GM10266 (cell line): ENCODE measurements at regions not wholly inside any gene's neighbourhood (a gene's known extent, or its start where the extent isn't known, plus 50 kb on each side); places are given as distances from the start of the nearest gene placed in this dataset.

Source experiments
- DNase-seq: peaks from one replicate; pipeline ENCODE4 v3.0.0; 2012; ENCODE audit errors: extremely low spot score
- CTCF ChIP-seq: IDR thresholded peaks from 2 replicates; pipeline ENCODE4 v1.5.1; 2012; ENCODE audit warnings: mild to moderate bottlenecking, low read depth; ENCODE audit not compliant: control insufficient read depth, insufficient read depth; ENCODE audit errors: missing control alignments

- peak; percentile 72 for DNase-seq
- peak; percentile 86 for TF ChIP-seq CTCF
These were observed 55.1 kb downstream of the CYCS start for GRCh38 chr7:25069900-25070443.

GRCh38 chr7:25068502-25069213 is 56.4 kb downstream of the CYCS start:
- no peak for TF ChIP-seq CTCF
- DNase-seq = no peak

DNA sequence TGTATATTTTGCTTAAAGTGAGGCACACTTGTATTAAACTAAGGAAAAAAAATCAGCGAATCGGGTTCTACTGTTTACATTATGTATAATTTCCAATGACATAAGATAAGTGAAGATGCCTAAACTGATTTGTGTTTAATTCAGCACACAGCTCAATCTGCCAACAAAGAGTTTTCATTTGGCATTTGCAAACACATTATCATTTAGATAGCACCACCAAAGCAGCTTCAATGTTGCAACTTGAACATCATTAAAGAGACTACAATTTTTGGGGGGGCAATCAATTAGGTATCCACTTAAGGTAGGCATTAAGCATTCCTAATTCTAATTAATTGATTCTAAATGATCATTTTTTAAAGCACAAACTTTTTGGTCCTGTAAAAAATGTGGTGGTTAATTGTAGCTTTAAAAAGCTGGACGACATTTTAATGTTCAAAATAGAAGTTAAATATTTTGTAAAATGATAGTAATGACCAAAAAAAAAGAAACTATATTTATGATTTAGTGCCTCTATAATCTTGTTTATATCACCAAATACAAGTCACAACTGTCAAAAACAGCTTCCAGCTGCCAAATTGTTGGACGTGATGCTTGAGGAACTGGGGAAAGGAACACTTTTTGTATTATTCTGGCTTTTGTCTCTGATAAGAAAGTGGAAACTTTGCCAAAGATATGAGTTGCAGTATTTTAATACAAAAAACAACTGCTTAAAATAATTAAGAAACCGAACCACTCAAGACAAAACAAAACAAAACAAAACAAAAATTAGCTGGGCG is 57.1 kb downstream of the CYCS start:
- no peak for TF ChIP-seq CTCF
- no peak for DNase-seq

- TF ChIP-seq CTCF = no peak
- no peak for DNase-seq
These were observed 58.8 kb downstream of the CYCS start for GRCh38 chr7:25066253-25066652.

DNA sequence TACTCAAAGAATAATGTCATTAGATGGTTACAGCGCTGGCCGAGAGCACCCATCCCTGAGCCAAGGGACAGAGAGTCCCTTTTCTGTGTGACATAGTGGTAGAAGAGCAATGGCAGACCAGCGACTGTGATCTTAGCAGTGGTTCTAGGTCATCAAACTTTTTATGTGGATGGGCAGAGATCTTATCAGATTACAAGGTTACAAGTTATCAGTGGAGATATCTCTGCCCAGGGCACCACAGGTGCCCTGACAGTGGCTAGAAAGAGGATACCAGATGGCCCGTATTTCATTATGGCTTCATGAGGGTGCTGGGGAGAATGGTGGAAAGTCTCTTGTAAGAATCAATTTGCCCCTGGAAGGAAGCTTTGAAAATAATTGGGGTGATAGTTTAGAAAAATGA is 62.7 kb downstream of the CYCS start:
- TF ChIP-seq CTCF = no peak
- DNase-seq = no peak

DNA sequence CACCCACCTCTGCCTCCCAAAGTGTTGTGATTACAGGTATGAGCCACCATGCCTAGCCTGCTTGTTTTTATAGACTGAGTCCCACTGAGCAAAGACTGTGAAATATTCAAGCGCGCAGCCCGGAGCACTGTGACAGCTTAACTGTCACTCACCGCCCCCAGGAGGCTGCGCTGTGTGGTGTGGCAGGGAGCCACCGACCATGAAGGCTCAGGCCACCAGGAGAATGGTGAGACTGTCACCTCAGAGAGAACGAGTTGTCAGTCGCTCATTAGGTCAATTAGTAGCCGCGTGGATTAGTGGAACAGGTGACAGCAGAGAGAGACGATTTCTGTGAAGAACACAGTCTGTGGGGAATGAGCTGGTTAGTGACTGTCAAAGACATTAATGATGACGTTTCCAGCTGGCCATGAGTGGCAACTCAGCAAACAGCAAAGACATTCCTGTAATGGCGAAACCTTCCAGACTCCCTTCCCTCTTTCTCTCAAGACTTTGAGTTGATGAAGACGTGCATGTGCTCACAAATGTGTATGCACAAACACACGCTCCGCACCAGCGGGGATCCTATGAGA is 64.5 kb downstream of the CYCS start:
- no peak for TF ChIP-seq CTCF
- DNase-seq = no peak

DNA sequence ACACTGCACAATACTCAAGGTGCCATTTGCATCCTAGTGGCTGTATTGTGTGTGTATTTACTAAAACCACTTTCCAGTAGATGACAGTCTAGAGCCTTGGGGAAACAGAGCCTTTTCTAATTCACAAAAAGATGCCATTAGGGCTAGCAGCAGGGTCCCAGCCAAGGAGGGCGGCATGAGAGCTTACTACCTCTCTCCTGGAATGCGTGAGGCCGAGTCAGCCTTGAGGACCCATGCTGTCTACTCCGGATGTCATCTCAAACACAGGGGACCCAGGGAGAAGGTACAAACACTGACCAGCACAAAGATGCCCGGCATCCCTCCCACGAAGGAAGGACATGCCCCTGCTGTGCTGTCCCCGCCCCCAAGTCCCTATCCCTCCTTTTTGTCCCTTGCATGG is 65.5 kb downstream of the CYCS start:
- DNase-seq = no peak

More for the DNA sequence above, 65.5 kb downstream of the CYCS start:
- no peak for TF ChIP-seq CTCF
